Choroid plexus epithelial cell (primary cell): ENCODE measurements at regions not wholly inside any gene's neighbourhood (a gene's known extent, or its start where the extent isn't known, plus 50 kb on each side); places are given as distances from the start of the nearest gene placed in this dataset.

ENCODE experiments used
- DNase-seq: peaks from one replicate; pipeline ENCODE4 v3.0.0-alpha.2; 2010; ENCODE audit warnings: low read depth
- H3K4me3 ChIP-seq: 2 replicates; pipeline ENCODE4 v1.5.1; 2011; ENCODE audit warnings: low read depth, mild to moderate bottlenecking, control low read depth, low read length, moderate library complexity
- CTCF ChIP-seq: conservative IDR thresholded peaks from 2 replicates; pipeline ENCODE4 v1.5.1; 2011; ENCODE audit warnings: low read depth, mild to moderate bottlenecking, control low read depth, inconsistent platforms, low read length, moderate library complexity

- DNase-seq: peak; percentile 88
- no peak for TF ChIP-seq CTCF
- H3K4me3 ChIP-seq: no peak overlapping the region
Measured at GRCh38 chr11:128342511-128343134, 244.7 kb downstream of the ETS1 start.

GRCh38 chr11:128341280-128342248 lies 245.8 kb downstream of the ETS1 start:
- no peak overlapping the region for H3K4me3 ChIP-seq
- DNase-seq: peak; percentile 56
- TF ChIP-seq CTCF: no peak

GRCh38 chr11:128339792-128340191 lies 247.6 kb downstream of the ETS1 start:
- DNase-seq: no peak
- TF ChIP-seq CTCF: no peak
- H3K4me3 ChIP-seq: no peak overlapping the region

GRCh38 chr11:128338811-128339210 lies 248.5 kb downstream of the ETS1 start:
- no peak for DNase-seq

GRCh38 chr11:128336203-128336602 lies 251.2 kb downstream of the ETS1 start:
- TF ChIP-seq CTCF: no peak
- no peak overlapping the region for H3K4me3 ChIP-seq
- peak; percentile 83 for DNase-seq

More at GRCh38 chr11:128338811-128339210, 248.5 kb downstream of the ETS1 start:
- no peak for TF ChIP-seq CTCF
- H3K4me3 ChIP-seq: no peak overlapping the region

GRCh38 chr11:128335729-128336128 lies 251.6 kb downstream of the ETS1 start:
- no peak for DNase-seq
- no peak overlapping the region for H3K4me3 ChIP-seq
- no peak for TF ChIP-seq CTCF
